Activated CD4-positive, alpha-beta T cell treated with anti-CD3 and anti-CD28 coated beads, Interleukin-2, amount 50 U/mL, for 1 hour (primary cell): ENCODE measurements at regions not wholly inside any gene's neighbourhood (a gene's known extent, or its start where the extent isn't known, plus 50 kb on each side); places are given as distances from the start of the nearest gene placed in this dataset.
"Not testable (repeated sequence)": the region's sequence is repeated elsewhere in the genome, so short reads cannot be mapped to it uniquely, and the experiment has no call there.

Source experiments
- DNase-seq: peaks from one replicate; pipeline ENCODE4 v3.0.0-alpha.2; 2020

DNA sequence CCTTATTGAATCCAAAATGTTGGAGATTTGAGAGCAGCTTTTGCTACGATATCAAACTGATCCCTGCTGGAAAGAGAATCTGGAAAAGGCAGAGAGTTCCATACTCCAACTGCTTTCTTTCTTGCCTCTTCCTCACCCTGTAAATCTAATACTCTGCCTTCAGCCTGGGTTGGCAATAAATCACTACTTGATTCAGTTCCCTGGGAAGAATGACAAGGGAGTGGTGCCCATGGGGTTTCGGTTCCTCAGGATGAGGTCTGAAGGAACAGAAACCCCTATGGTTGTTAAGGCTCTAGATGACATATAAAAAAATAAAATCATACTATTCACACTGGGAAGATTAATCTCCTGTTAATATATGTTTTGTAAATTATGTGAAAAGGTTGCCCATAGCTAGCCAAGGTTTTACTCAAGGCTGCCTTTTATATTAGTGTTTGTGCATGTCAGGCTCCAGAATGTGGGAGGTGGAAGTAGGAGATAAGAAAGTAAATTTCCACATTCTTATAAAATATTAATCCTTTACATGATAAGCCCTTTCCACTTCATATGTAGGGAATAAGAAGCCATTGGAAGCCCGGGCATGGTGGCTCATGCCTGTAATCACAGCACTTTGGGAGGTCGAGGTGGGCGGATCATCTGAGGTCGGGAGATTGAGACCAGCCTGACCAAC is 106.2 kb upstream of the CACNA2D1 start:
- DNase-seq = no peak

DNA sequence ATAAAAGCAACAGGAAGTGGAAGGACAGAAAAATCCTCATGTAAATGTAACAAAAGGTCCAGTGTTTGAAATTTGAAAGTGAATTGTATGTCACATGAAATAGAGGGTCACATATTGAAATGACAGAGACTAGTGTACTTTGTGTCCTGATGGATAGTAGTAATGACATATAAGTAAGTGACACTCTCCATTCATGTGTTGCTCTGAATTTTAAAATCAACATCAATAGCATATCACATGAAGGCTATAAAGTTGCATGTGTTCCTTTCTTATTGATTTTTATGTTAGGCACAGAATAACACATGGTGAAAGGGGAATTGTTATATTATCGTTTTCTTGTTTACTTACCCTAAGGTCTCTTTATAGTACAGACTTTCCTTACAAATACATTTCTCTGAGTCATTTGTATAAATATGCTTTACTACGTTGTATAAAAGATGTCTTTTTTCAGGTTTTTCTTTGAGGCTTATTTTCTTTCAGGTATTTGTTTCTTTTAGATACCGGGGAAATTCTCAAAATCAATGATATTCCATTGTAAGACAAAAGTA is 104.6 kb upstream of the CACNA2D1 start:
- no peak for DNase-seq

DNA sequence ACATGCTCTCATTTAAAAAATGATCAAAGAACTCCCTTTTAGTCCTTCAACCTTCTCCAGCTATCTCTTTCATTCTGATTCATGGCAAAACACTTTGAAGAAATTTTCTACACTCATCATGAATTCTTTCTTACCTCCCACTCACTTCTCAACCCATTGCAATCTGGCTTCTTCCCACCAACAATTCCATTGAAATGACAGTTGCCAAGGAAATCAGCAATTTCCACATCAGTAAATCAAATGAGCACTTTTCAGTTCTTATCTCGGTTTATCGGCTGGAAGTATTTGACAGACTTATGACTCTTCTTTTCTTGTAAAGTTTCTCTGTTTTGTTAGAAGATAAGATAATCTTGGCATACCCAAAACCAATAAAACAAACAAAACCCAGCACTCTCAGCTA is 99.1 kb upstream of the CACNA2D1 start:
- DNase-seq = no peak

DNA sequence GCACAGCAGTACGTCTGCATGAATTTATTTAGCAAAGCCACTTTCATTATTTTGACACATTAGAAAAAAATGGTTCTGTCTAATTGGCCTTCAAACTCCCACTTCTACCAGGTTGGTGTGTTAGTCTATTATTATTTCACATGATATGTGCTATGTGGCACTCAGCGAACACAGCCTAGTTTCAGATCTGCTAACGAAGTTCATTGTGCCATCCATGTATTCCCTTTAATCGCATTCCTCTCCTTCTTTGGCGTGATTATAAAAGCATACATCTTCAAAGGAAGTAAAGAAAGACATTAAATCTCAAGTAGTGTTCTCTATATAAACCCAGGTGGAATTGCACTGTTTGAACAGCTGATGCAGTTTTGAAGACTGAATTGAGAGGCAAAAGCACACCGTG is 96.4 kb upstream of the CACNA2D1 start:
- DNase-seq = no peak

DNA sequence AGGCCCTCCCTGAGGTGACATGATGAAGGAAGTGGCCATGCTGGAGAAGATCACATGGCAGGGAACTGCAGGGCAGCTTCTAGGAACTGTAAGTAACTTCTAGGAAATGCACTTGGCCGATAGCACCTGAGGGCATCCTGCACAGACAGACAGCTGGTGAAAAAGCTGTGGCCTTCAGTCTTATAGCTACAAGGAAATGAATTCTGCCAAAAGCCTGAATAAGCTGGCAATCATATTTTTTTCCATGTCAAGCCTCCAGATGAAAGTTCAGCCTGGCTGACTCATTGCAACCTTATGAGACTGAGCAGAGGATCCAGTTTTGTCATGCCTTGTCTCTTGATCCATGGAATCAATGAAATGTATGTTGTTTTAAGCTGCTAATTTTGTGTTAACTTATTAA is 91.1 kb upstream of the CACNA2D1 start:
- DNase-seq = no peak

DNA sequence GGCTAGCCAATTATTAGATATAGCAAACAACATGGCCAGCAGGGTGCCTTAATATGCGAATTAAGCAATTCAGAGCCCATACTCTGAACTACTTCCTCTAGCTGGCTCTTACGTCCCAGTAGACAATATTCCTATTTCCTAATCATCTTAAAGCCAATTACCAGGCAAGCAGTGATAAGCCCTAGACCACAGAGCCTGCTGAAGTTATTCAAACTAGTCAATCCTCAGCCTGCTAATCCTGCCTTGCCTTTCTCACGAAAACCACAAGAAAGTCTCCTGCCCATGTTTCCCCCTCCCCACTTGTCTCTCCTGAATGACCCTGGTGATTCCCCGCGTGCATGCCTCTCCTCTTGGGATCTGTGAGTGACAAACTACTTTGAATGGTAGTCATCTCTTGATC is 86.8 kb upstream of the CACNA2D1 start:
- no peak for DNase-seq

DNA sequence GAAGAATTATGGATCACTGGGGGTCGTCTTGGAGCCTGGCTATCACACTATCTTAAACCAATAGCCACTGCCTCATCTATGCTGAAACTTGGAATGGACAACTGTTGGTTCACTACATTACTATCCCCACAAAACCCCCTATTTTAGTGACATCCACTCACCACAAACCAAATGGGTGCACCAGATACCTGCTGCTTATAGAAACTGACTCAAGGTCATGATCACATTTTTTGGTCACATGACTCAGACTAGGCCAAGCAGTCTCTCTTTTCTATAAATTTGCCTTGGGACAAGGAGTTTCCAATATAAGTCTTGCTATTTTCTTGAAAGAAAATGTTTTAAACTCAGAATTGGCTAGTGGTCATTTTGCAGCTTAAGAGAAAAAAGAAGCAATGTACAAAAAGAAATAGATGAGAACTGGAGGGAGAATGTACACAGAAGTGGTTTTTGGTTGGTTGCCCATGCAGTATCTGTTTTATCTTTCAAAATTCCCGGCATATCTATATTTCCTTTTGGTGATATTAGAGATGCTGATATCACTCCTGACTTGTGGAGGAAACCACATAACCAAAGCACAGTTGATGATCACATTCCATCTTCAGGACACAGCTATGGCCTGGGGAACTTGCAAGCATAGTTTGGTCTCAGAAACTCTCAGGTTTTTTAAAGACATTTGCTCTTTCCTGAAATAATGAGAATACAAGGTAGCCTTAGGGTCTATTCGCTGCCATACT is 85.2 kb upstream of the CACNA2D1 start:
- no peak for DNase-seq

DNA sequence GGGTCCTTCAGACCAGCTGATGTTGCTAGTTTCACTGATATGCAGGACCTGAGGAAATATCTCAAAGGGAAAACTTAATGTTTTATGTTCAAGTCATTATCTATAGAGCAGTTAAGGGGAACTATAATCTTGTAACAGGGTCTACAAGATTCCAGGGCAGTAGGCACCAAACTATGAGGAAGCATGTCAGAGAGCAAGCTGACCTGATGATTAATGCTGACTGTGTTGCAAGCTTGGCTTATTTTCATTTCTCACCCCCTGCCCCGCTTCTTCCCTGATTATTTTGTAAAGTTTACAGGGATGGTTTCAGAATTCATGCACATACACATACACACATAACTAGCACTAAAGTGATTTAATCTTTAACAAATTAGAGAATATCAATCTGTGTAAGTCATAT is 84.3 kb upstream of the CACNA2D1 start:
- no peak for DNase-seq

DNA sequence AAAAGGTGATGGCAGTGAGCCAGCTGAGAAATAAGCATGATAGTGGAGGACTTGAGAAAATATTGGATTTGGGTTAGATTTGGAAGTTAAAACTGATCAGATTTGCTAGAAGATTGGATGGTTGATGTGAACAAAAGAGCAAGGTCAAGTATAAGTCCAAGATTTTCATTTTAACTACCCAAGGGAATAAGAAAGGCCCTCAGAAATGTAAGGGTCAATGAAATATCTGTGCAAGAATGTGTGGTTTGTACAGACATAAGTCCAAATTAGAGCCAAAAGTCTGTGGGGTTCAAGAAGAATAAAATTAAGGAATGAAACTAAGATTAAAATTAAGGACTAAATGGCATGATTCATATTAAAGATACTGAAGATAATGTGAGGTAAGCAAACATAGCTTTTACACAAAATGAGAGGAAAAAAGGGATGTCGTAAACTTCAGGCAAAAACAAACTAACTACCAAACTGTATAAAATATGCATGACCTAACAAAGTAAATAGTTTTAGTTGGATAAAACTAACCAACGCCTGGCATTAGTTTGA is 78.4 kb upstream of the CACNA2D1 start:
- no peak for DNase-seq

DNA sequence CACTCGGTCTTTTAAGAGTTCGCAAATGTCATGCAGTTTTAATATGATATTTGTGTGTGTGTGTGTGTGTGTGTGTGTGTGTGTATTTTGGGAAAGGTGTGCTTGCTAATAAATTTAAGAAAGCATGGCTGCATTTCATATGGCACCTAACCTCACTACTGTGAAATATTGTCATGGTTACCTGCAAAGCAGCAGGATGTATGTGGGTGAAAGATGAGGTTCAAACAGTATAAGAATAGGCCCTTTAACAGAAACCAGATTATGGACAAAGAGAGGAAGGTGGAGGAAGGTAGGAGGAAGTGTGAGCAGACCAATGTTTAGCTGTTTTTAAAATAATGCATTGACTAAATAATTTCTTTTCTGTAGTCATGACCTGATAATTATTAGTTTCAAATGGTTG is 73.5 kb upstream of the CACNA2D1 start:
- no peak for DNase-seq

DNA sequence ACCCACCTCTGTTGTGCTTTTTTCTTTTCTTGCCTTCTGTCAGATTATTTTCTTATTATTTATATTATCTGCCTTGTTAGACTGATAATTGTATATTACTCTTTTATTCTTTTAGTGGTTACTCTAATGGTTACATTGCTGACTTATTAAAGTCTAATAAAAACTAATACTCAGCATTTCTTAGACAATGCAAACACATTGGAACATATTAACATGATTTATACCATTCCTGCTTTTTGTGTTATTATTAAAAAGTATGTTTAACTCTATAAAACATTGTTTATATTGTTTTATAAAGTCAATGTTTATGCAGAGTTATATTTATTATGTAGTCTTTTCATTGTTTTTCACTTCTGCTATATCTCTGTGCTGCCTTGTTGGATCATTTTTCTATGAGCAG is 68.0 kb upstream of the CACNA2D1 start:
- no peak for DNase-seq

DNA sequence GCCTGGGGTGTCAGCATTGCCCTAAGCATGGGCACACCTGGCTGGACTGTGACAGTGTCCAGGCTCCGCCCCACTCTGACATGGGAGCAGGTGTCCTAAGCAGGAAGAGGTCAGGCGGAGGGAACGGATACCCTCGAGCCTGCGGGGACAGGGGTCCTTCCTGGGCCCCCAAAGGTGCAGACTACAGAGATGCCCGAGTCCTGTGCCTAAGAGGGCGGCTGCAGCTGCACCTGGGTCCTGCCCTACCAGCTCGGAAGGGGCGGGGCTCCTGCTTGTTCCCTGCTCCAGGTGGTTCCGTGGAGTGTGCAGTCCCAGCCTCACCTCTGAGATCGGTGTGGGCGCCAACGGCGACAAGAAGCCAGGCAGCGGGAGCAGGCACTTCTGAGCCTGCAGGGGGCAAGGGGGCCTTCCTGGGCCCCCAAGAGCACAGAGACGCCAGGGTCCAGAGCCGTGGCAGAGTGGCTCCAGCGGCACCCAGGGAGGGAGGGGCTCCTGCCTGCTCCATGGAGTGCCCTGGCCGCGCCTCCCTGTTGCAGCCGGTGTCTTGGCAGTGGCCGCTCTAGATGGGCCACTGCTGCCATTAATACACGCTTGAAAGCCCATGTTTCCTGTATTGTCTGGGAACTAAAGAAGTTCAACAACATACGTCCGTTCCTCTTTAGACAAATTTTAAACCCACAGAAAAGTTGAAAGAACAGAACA is 64.5 kb upstream of the CACNA2D1 start:
- no peak for DNase-seq

DNA sequence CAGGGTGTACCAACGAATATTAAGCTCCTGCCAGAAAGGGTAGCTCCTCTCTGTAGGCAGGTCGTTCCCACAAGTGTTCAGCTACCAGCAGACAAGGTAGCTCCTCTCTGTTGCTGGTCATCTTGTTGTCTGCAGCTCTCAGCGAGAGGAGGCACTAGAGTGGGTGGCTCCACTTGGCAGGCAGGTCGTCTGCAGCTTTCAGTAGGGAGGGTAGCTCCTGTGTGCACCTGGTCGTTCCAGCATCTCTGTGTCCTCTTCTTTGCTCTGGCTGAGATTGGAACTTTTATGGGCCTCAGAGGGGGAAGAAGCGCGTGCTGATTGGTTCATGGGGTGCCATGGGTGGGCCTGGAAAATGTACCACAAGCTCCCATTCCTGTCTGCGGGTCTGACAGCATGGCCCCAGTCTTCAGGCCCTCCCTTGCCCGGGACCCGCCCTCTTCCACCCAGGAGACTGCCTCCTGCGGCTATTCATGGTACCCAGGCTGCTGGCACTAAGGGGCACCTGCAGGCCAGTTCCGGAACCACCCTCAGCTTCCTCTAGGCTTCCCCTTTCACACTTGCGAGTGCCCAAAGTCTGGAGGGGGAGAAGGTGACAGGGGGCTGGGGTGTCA is 63.9 kb upstream of the CACNA2D1 start:
- no peak for DNase-seq

DNA sequence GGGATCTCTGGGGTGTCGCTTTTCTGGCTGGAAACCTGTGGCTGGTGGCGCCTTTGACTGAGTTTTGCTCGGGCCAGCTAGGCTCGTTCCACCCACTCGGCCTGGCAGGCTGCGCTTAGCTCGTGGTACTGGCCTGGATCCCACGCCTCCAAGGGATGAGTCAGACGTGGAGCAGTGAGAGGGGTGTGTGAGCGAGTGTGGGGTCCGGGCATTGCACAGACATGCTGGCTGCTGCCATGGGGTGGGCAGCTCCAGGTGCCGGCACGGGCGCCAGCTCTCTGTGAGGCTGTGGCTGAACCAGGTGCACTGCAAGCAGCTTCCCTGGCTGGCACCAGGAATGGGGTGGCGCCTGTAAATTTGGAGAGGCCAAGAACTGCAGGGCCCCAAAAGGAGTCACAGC is 63.1 kb upstream of the CACNA2D1 start:
- DNase-seq = no peak

DNA sequence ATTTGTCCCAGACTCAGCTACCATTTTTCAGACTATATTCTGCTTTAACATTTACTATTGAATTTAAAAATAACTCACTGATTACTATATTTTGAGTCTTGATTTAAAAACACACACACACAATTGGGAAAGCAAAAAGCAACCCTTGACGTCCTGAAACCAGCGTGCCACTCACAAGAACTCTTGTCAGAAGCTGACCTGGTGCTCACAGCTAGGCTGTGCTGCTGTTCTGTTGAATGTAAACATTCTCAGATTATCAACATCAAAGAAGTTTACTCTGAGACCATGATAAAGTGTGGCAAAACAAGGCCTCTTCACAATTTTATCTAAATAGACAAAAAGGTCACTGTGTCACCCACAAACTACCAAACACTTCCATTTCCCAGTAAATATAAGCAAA is 62.6 kb upstream of the CACNA2D1 start:
- no peak for DNase-seq

DNA sequence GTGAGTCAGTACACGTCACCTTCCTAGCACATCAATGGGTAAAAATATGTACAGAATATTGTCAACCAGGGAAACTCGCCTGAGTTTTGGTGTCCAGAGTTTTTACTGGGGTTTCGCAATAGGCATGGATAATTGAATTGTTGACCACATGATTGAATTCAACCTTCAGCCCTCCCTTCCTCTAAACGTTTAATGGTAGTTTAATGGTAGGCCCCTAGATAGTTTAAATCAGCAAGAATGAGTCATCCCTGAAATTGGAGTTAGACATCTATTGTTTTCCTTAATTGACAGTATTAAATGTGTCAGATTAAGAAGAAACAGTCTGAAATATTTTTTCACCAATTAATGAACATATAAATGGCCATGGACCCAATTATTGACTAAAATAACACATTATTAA is 57.8 kb upstream of the CACNA2D1 start:
- no peak for DNase-seq

DNA sequence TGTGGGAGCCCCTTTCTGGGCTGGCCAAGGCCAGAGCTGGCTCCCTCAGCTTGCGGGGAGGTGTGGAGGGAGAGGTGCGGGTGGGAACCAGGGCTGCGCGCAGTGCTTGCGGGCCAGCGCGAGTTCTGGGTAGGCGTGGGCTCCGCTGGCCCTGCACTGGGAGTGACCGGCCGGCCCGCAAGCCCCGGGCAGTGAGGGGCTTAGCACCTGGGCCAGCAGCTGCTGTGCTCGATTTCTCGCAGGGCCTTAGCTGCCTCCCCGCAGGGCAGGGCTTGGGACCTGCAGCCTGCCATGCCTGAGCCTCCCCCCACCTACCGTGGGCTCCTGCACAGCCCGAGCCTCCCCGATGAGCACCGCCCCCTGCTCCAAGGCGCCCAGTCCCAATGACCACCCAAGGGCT is 56.0 kb upstream of the CACNA2D1 start:
- DNase-seq = not testable (repeated sequence)

DNA sequence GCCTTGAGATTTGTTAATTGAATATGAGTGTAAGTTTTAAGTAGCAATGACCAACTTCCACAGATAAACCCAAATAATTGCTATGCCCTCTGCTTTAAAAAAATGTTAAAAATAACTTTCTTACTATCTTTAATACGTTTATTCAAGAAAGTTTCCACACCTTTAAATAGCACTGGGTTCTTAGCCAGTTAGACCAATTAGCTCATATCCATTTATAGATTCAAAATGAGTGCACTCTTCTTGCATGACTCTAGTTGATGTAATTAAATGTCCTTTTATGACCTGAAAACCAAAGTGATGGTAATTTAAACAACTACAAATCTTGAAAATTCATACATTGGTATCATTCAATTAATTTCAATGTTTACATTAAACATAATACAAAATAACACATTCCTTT is 50.8 kb upstream of the CACNA2D1 start:
- no peak for DNase-seq
